Sigmoid colon (tissue), 4 donors: ENCODE measurements at regions not wholly inside any gene's neighbourhood (a gene's known extent, or its start where the extent isn't known, plus 50 kb on each side); places are given as distances from the start of the nearest gene placed in this dataset.

Experiments
- EP300 ChIP-seq, 4 donors: sonication (generic); formaldehyde crosslinking; IDR thresholded peaks; one replicate each; pipeline ENCODE4 v1.6.1; 2017; ENCODE audit warnings: antibody characterized with exemption in 4 of 4
- POLR2AphosphoS5 ChIP-seq, 4 donors: sonication (generic); formaldehyde crosslinking; IDR thresholded peaks; one replicate each; pipeline ENCODE4 v1.6.1; 2017; ENCODE audit warnings: antibody characterized with exemption in 4 of 4
- TF ChIP-seq, protein P1 (sequence below), 4 experiments: fragments of 450-650 bp in 3 of 4; fragments of 200-600 bp in 1 of 4; IDR thresholded peaks; one replicate each; pipeline ENCODE4 v1.5.1; 2016 to 2019; ENCODE audit warnings: antibody characterized with exemption in 4 of 4, mild to moderate bottlenecking in 3 of 4, moderate library complexity in 2 of 4

DNA sequence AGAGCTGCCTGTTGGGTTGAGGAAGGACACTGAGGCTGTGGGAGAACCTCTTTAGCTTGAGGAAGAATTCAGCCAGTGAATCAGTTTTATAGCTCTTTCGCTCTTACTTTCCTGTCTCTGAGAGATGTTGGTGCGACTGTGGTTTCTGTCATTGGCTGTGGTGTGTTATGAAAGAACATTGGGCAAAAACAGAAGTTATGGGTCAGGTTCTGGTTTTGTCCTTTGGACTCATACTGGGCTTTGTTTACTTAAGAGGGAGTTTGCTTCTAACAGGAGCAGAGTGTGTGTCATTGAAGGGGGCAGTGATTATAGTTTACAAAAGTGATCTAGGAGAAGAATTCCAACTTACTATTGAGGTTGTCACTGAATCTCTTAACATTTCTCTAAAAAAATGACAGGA lies 97.0 kb downstream of the TLR5 start:
- TF ChIP-seq, protein P1, sequence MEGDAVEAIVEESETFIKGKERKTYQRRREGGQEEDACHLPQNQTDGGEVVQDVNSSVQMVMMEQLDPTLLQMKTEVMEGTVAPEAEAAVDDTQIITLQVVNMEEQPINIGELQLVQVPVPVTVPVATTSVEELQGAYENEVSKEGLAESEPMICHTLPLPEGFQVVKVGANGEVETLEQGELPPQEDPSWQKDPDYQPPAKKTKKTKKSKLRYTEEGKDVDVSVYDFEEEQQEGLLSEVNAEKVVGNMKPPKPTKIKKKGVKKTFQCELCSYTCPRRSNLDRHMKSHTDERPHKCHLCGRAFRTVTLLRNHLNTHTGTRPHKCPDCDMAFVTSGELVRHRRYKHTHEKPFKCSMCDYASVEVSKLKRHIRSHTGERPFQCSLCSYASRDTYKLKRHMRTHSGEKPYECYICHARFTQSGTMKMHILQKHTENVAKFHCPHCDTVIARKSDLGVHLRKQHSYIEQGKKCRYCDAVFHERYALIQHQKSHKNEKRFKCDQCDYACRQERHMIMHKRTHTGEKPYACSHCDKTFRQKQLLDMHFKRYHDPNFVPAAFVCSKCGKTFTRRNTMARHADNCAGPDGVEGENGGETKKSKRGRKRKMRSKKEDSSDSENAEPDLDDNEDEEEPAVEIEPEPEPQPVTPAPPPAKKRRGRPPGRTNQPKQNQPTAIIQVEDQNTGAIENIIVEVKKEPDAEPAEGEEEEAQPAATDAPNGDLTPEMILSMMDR (IDR thresholded peaks at IDR 0.05) = no peak
- no peak for TF ChIP-seq POLR2AphosphoS5 (IDR thresholded peaks at IDR 0.05)
- no peak for TF ChIP-seq EP300 (IDR thresholded peaks at IDR 0.05)
